ENCODE measurements at regions not wholly inside any gene's neighbourhood (a gene's known extent, or its start where the extent isn't known, plus 50 kb on each side); places are given as distances from the start of the nearest gene placed in this dataset.

GRCh38 chr9:117535434-117535833 is 120.6 kb upstream of the ASTN2 start:
- no peak for DNase-seq (ENCODE audit: low read depth)
- Histone ChIP-seq H3K27me3 (ENCODE audit: control insufficient read depth, insufficient read depth, low read length) (no peaks in the 10 kb centered on the region), H3K4me3 (ENCODE audit: low read depth, low read length) (no peak overlapping the region), H3K36me3 (ENCODE audit: control insufficient read depth, insufficient read depth, low read length) (no peaks in the 10 kb centered on the region)
- no peak for TF ChIP-seq CTCF (IDR thresholded peaks at IDR 0.05; ENCODE audit: insufficient read depth, low read length, poor library complexity, severe bottlenecking)

DNA sequence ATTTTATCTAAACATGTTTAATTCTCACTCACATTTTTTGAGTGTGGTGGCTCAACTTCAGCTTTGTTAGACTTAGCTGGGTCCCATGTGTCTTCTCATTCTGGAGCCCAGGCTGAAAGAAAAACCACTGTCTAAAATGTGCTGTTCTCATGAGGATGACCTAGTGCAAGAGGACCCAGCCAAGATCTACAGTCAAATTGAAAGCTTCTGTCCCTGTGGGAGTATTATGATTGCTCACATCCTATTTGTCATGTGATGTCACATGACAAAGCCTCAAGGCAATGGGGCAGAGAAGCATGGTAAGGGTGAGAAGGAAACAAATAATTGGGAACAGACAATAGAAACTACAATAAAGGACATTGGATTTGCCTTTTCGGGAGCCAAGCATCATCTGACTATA is 113.4 kb upstream of the ASTN2 start:
- DNase-seq (ENCODE audit: low read depth): no peak
- Histone ChIP-seq H3K4me3 (ENCODE audit: low read depth, low read length) (no peak overlapping the region), H3K36me3 (ENCODE audit: control insufficient read depth, insufficient read depth, low read length) (no peaks in the 10 kb centered on the region), H3K27me3 (ENCODE audit: control insufficient read depth, insufficient read depth, low read length) (no peaks in the 10 kb centered on the region)
- no peak for TF ChIP-seq CTCF (IDR thresholded peaks at IDR 0.05; ENCODE audit: insufficient read depth, low read length, poor library complexity, severe bottlenecking)

DNA sequence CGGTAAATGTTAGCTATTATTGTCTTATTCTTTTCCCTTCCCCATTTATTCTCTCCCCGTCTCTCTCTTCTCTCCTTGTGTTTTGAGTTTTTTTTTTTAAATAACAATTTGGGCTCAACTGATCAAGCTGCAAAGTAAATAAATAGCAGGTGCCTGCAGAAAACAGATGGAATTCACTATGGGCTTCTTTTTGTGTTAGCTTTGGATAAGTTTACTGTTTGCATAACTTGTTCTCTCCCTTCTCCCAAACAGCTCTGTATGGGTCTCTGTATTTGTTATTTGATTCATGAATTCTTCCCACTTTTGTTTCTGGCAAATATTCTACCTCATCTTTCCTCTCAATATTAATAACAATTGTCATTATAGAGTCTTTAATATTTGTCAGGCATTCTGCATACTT is 111.8 kb upstream of the ASTN2 start:
- Histone ChIP-seq H3K36me3 (ENCODE audit: control insufficient read depth, insufficient read depth, low read length) (no peaks in the 10 kb centered on the region), H3K27me3 (ENCODE audit: control insufficient read depth, insufficient read depth, low read length) (no peaks in the 10 kb centered on the region), H3K4me3 (ENCODE audit: low read depth, low read length) (no peak overlapping the region)
- no peak for TF ChIP-seq CTCF (IDR thresholded peaks at IDR 0.05; ENCODE audit: insufficient read depth, low read length, poor library complexity, severe bottlenecking)
- no peak for DNase-seq (ENCODE audit: low read depth)

- no peak for TF ChIP-seq CTCF (IDR thresholded peaks at IDR 0.05; ENCODE audit: insufficient read depth, low read length, poor library complexity, severe bottlenecking)
- no peak overlapping the region for H3K4me3 ChIP-seq (ENCODE audit: low read depth, low read length)
- no peaks in the 10 kb centered on the region for H3K36me3 ChIP-seq (ENCODE audit: control insufficient read depth, insufficient read depth, low read length)
- no peaks in the 10 kb centered on the region for H3K27me3 ChIP-seq (ENCODE audit: control insufficient read depth, insufficient read depth, low read length)
- no peak for DNase-seq (ENCODE audit: low read depth)
Observed at GRCh38 chr9:117523531-117524153, 108.8 kb upstream of the ASTN2 start.

DNA sequence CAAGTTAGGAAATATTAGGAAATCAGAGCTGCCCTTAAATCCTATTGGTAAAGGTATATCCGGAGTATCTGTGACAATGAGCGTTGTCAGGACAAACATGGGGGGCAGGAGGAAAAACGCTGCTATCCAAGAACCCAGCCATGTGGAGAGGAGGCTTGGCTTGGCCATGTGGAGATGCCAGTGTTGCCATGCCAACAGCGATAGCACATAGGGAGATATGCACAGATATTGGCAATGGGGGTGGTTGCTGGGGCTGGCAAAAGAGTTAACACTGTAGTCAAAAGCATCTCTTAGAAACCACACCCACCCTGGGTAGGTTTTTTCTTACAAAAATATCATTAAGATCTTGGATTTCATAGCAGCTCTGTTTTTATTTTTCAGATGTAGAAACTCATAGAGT is 106.4 kb upstream of the ASTN2 start:
- Histone ChIP-seq H3K27me3 (ENCODE audit: control insufficient read depth, insufficient read depth, low read length) (no peaks in the 10 kb centered on the region), H3K36me3 (ENCODE audit: control insufficient read depth, insufficient read depth, low read length) (no peaks in the 10 kb centered on the region), H3K4me3 (ENCODE audit: low read depth, low read length) (no peak overlapping the region)
- no peak for DNase-seq (ENCODE audit: low read depth)
- no peak for TF ChIP-seq CTCF (IDR thresholded peaks at IDR 0.05; ENCODE audit: insufficient read depth, low read length, poor library complexity, severe bottlenecking)

Measured in kidney epithelial cell (primary cell).